Upper lobe of right lung (tissue), 1 donor: ENCODE measurements at regions not wholly inside any gene's neighbourhood (a gene's known extent, or its start where the extent isn't known, plus 50 kb on each side); places are given as distances from the start of the nearest gene placed in this dataset.

Experiments
- ATAC-seq: fragments of 200-7000 bp; cut with Tn5 transposase; one replicate; pipeline ENCODE4 v1.9.1; 2020; ENCODE audit warnings: mild to moderate bottlenecking, moderate library complexity
- DNase-seq: peaks from one replicate; pipeline ENCODE4 v3.0.0-alpha.2; 2020
- H3K27ac ChIP-seq: fragments of 200-600 bp; one replicate; pipeline ENCODE4 v1.8.0; 2022
- H3K27me3 ChIP-seq: fragments of 200-600 bp; one replicate; pipeline ENCODE4 v1.8.0; 2022; ENCODE audit warnings: mild to moderate bottlenecking
- H3K36me3 ChIP-seq: fragments of 200-600 bp; one replicate; pipeline ENCODE4 v1.8.0; 2022
- H3K4me1 ChIP-seq: fragments of 200-600 bp; one replicate; pipeline ENCODE4 v1.8.0; 2022
- H3K4me3 ChIP-seq: fragments of 200-600 bp; one replicate; pipeline ENCODE4 v1.8.0; 2022; ENCODE audit warnings: mild to moderate bottlenecking
- H3K9me3 ChIP-seq: fragments of 200-600 bp; one replicate; pipeline ENCODE4 v1.8.0; 2022
- intact Hi-C: fragments of 100-400 bp; cut with DNase I; formaldehyde crosslinking; loops from one replicate; pipeline ENCODE4 v1.11.0; 2022
- TF ChIP-seq, protein P1 (sequence below): fragments of 200-600 bp; IDR thresholded peaks from one replicate; pipeline ENCODE4 v1.8.0; 2022; ENCODE audit warnings: antibody characterized with exemption
- donor health status: DM: no; HTN: yes; CAD: no; lungs with severe emphysema.

- no peak overlapping the region for H3K4me3 ChIP-seq
- DNase-seq (no peak), ATAC-seq (no peak)
- H3K27me3 ChIP-seq: no peaks in the 10 kb centered on the region
- no peaks in the 10 kb centered on the region for H3K4me1 ChIP-seq
- H3K9me3 ChIP-seq: peaks cover 11% of the 10 kb centered on the region
- H3K27ac ChIP-seq: no peak overlapping the region
- H3K36me3 ChIP-seq: no peaks in the 10 kb centered on the region
- intact Hi-C loops: no loop called here
- TF ChIP-seq, protein P1, sequence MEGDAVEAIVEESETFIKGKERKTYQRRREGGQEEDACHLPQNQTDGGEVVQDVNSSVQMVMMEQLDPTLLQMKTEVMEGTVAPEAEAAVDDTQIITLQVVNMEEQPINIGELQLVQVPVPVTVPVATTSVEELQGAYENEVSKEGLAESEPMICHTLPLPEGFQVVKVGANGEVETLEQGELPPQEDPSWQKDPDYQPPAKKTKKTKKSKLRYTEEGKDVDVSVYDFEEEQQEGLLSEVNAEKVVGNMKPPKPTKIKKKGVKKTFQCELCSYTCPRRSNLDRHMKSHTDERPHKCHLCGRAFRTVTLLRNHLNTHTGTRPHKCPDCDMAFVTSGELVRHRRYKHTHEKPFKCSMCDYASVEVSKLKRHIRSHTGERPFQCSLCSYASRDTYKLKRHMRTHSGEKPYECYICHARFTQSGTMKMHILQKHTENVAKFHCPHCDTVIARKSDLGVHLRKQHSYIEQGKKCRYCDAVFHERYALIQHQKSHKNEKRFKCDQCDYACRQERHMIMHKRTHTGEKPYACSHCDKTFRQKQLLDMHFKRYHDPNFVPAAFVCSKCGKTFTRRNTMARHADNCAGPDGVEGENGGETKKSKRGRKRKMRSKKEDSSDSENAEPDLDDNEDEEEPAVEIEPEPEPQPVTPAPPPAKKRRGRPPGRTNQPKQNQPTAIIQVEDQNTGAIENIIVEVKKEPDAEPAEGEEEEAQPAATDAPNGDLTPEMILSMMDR: no peak
Measured at GRCh38 chr5:9863486-9863885, 233.3 kb upstream of the TAS2R1 start.

- intact Hi-C loops: no loop called here
- DNase-seq (no peak), ATAC-seq (no peak)
Measured at GRCh38 chr5:9861666-9862256, 231.6 kb upstream of the TAS2R1 start.

GRCh38 chr5:9859808-9860207 lies 229.7 kb upstream of the TAS2R1 start:
- DNase-seq (no peak), ATAC-seq (no peak)
- intact Hi-C loops: no loop called here
- no peaks in the 10 kb centered on the region for H3K9me3 ChIP-seq
- H3K36me3 ChIP-seq: no peaks in the 10 kb centered on the region
- no peaks in the 10 kb centered on the region for H3K4me1 ChIP-seq
- TF ChIP-seq, protein P1: no peak
- no peaks in the 10 kb centered on the region for H3K27me3 ChIP-seq
- H3K4me3 ChIP-seq: no peak overlapping the region
- no peak overlapping the region for H3K27ac ChIP-seq

More at GRCh38 chr5:9861666-9862256, 231.6 kb upstream of the TAS2R1 start:
- Histone ChIP-seq H3K4me1 (no peaks in the 10 kb centered on the region), H3K36me3 (no peaks in the 10 kb centered on the region), H3K9me3 (peaks cover 11% of the 10 kb centered on the region), H3K27me3 (no peaks in the 10 kb centered on the region), H3K27ac (no peak overlapping the region), H3K4me3 (no peak overlapping the region)
- TF ChIP-seq, protein P1: no peak

DNA sequence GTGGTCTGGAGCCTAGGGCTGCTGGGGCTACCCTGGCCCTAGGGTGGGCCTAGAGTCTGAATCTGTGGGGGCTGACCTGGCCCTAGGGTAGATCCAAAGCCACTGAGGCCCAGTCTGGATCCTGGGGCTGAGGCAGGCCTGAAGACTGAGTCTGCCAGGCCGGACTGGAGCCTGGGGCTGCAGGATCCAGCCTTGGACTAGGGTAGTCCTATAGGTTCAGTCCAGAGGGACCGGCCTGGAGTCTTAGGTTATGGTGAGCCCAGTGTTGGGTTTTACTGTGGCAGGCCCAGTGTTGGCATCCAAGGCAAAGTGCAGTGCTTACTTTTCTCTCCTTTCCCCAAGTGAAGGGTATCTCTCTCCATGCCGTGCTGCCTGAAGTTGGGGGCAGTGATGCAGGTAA lies 227.9 kb upstream of the TAS2R1 start:
- ATAC-seq: peak; percentile 36

DNA sequence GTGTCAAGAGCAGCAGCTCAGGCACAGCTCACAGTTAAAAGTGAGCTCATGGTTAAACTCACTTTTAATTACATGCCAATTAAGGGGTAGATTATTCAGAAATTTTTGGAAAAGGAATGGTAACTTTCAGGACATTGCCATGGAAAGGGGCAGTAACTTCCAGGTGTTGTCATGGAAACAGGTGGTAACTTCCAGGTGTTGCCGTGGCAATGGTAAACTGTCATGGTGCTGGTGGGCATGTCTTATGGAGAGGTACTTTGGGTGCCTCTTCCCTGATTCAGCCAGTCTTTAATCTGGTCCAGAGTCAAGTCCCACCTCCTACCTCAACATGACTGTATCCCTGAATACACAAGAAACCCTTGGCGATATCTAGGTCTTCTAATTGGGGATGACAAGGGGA lies 223.2 kb upstream of the TAS2R1 start:
- H3K36me3 ChIP-seq: no peaks in the 10 kb centered on the region
- H3K27ac ChIP-seq: no peak overlapping the region
- no peak for DNase-seq
- H3K4me3 ChIP-seq: no peak overlapping the region
- no peaks in the 10 kb centered on the region for H3K27me3 ChIP-seq
- H3K9me3 ChIP-seq: no peaks in the 10 kb centered on the region
- intact Hi-C loops: no loop called here
- H3K4me1 ChIP-seq: no peaks in the 10 kb centered on the region
- no peak for ATAC-seq
- TF ChIP-seq, protein P1: no peak

More for the DNA sequence above, 227.9 kb upstream of the TAS2R1 start:
- DNase-seq: no peak
- Histone ChIP-seq H3K36me3 (no peaks in the 10 kb centered on the region), H3K27ac (no peak overlapping the region), H3K4me3 (no peak overlapping the region), H3K27me3 (no peaks in the 10 kb centered on the region), H3K4me1 (no peaks in the 10 kb centered on the region), H3K9me3 (no peaks in the 10 kb centered on the region)
- intact Hi-C loops: no loop called here
- TF ChIP-seq, protein P1: no peak

DNA sequence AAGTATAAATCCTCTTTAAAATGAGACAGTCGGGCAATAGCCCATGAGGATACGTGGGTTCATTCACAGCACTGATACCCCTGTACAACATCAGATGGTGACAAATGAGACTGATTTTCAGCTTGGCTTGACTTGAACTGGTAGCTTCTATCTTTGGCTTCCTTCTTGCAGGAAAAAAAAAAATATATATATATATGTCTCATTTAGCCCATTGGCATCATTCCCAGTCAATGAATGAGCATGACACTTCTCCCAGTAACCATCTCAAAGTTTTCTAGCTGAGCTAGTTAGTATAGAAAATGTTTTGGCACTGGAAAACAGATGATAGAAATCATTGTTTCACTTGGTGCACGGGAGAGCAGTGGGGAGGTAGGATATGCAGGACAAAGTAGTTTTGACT lies 222.5 kb upstream of the TAS2R1 start:
- TF ChIP-seq, protein P1: no peak
- intact Hi-C loops: no loop called here

More for the DNA sequence above, 222.5 kb upstream of the TAS2R1 start:
- Histone ChIP-seq H3K4me1 (no peaks in the 10 kb centered on the region), H3K36me3 (no peaks in the 10 kb centered on the region), H3K9me3 (no peaks in the 10 kb centered on the region), H3K27ac (no peak overlapping the region), H3K4me3 (no peak overlapping the region), H3K27me3 (no peaks in the 10 kb centered on the region)
- ATAC-seq (no peak), DNase-seq (no peak)
